Ovary (tissue), 7 donors: ENCODE measurements at regions not wholly inside any gene's neighbourhood (a gene's known extent, or its start where the extent isn't known, plus 50 kb on each side); places are given as distances from the start of the nearest gene placed in this dataset.

Source experiments
- DNase-seq, 5 donors: peaks; one replicate each; pipeline ENCODE4 v3.0.0-alpha.2; 2019 to 2020
- H3K27ac ChIP-seq, 2 donors: fragments of 200-600 bp; one replicate each; pipeline versions ENCODE4 v1.5.1 to v1.8.0; 2019 to 2022
- H3K27me3 ChIP-seq: fragments of 200-600 bp; one replicate; pipeline ENCODE4 v1.8.0; 2022
- H3K36me3 ChIP-seq: fragments of 200-600 bp; sonication (generic); one replicate; pipeline ENCODE4 v1.5.1; 2019
- H3K4me1 ChIP-seq: one replicate; pipeline ENCODE4 v1.8.1; 2013; ENCODE audit warnings: mild to moderate bottlenecking, moderate library complexity; ENCODE audit not compliant: insufficient read depth
- H3K4me3 ChIP-seq: fragments of 200-600 bp; sonication (generic); one replicate; pipeline ENCODE4 v1.5.1; 2017
- H3K9me3 ChIP-seq, 2 donors: fragments of 200-600 bp in 1 of 2; sonication (generic) in 1 of 2; one replicate each; pipeline versions ENCODE4 v1.5.1 to v1.8.1; 2013 to 2019; ENCODE audit warnings: mild to moderate bottlenecking in 1 of 2, moderate library complexity in 1 of 2
- EP300 ChIP-seq: sonication (generic); formaldehyde crosslinking; IDR thresholded peaks from one replicate; pipeline ENCODE4 v1.6.1; 2017; ENCODE audit warnings: antibody characterized with exemption
- POLR2A ChIP-seq: fragments of 450-650 bp; IDR thresholded peaks from one replicate; pipeline ENCODE4 v1.6.1; 2017; ENCODE audit warnings: antibody characterized with exemption, mild to moderate bottlenecking, moderate library complexity
- WGBS, 3 donors: extraction: QIAGEN DNeasy Blood & Tissue Kit in 1 of 3; methylation state at CpG; one replicate each; pipeline versions ENCODE4 v1.1.5 to v1.1.7; 2013 to 2017; 5-methylcytosine and 5-hydroxymethylcytosine counted together
- intact Hi-C, 4 donors: fragments of 100-400 bp; cut with DNase I; formaldehyde crosslinking; loops; one replicate each; pipeline versions ENCODE4 v1.11.0 to v1.15.1; 2022 to 2023
- TF ChIP-seq, protein P1 (sequence below), 3 donors: fragments of 450-650 bp in 2 of 3; fragments of 200-600 bp in 1 of 3; IDR thresholded peaks; one replicate each; pipeline versions ENCODE4 v1.5.1 to v1.8.0; 2016 to 2022; ENCODE audit warnings: antibody characterized with exemption in 3 of 3, mild to moderate bottlenecking in 1 of 3
- donor health status: DM: no; HTN: no; CAD: no; lungs with moderate emphysema.
- donor health status: DM: no; HTN: no; CAD: no.
- donor health status: Bipolar disorder and iron deficiency.
- donor health status: DM: no; HTN: no; CAD: no.
- donor health status: DM: yes; HTN: yes; CAD: no.

DNA sequence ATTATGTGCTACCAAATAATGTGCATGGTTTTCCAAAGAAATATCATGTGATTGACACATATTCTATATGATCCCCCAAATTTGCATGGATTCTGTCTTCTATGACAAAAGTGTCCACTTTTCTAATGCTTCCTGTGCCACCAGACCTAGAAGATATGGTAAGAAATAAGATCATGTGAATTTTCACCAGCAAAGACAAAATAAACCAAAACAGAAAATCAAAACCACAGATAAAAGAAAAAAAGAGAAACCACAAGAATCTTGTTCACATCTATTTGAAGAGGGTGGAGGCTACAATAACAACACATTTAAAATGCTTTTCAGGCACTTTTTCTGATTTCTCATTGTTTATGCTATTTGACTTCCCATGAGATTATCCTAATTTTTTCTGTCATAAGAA lies 303.4 kb downstream of the DIPK2A start:
- no peak for TF ChIP-seq POLR2A
- TF ChIP-seq EP300, result no peak
- TF ChIP-seq, protein P1, sequence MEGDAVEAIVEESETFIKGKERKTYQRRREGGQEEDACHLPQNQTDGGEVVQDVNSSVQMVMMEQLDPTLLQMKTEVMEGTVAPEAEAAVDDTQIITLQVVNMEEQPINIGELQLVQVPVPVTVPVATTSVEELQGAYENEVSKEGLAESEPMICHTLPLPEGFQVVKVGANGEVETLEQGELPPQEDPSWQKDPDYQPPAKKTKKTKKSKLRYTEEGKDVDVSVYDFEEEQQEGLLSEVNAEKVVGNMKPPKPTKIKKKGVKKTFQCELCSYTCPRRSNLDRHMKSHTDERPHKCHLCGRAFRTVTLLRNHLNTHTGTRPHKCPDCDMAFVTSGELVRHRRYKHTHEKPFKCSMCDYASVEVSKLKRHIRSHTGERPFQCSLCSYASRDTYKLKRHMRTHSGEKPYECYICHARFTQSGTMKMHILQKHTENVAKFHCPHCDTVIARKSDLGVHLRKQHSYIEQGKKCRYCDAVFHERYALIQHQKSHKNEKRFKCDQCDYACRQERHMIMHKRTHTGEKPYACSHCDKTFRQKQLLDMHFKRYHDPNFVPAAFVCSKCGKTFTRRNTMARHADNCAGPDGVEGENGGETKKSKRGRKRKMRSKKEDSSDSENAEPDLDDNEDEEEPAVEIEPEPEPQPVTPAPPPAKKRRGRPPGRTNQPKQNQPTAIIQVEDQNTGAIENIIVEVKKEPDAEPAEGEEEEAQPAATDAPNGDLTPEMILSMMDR (IDR thresholded peaks at IDR 0.05), result no peak
- H3K9me3 ChIP-seq, result no peaks in the 10 kb centered on the region

DNA sequence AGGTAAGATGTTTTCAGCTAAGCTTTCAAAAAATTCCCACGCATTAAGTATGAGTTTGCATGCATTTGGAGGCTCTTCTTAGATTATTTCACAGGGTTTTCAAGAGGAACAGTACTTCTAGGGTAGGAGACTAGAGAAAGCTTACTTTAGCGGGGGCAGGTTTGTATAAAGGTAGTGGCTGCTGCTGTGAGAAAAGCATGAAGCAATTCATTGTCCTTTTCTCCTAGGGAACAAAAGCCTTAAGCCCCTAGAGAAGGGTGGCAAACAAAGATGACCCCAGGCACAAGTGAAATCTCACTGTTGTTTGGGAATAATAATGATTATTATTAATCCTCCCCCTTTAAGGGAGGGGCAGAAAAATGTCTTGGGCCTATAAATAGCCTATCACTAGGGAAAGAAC lies 310.7 kb downstream of the DIPK2A start:
- no peaks in the 10 kb centered on the region for H3K4me1 ChIP-seq
- H3K36me3 ChIP-seq, result no peaks in the 10 kb centered on the region
- no peaks in the 10 kb centered on the region for H3K9me3 ChIP-seq
- DNase-seq, result no peak
- no peaks in the 10 kb centered on the region for H3K27me3 ChIP-seq
- 96 to 100% (median 98%) methylated on average over 2 of the region's 2 CpGs for WGBS, 3 donors
- TF ChIP-seq, protein P1 (IDR thresholded peaks at IDR 0.05), result no peak
- TF ChIP-seq EP300 (no peak), POLR2A (no peak)
- H3K4me3 ChIP-seq, result no peak overlapping the region
- H3K27ac ChIP-seq, result no peak overlapping the region
- intact Hi-C loops, result no loop called here

More for the DNA sequence above, 303.4 kb downstream of the DIPK2A start:
- intact Hi-C loops, result no loop called here
- no peak overlapping the region for H3K4me3 ChIP-seq
- H3K27ac ChIP-seq, result no peak overlapping the region
- no peak for DNase-seq
- no peaks in the 10 kb centered on the region for H3K4me1 ChIP-seq
- no peaks in the 10 kb centered on the region for H3K27me3 ChIP-seq
- H3K36me3 ChIP-seq, result no peaks in the 10 kb centered on the region

DNA sequence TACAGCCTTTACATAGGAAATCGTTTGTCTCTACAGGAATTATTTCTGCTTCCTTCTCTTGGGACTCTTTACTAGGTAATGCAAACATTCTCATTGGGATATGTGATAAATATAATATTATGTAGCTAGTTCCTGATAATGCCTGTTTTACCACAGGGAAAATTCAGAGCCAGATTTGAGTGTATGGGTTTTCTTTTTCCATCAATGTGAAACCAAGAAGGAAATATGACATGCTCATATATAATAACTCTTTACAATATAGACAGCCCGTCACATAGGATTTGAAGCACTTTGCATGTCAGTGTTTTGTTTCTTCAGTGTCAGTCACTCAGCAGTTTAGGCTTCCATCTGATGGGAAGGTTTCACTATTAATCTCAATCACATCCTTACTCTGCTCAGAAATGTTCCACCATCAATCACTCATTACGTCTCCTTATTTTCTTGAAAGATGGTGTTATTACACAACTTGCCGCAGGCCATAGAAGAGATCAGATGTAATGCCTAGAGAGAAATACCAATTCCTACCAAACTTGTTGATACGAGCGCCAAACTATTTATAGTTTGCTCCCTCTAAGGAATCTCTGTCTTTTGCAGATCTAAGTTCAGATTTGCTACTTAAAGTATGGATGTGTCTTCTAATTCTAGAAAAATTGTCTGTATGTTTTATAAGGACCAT lies 314.8 kb downstream of the DIPK2A start:
- TF ChIP-seq, protein P1 (IDR thresholded peaks at IDR 0.05), result no peak
- TF ChIP-seq EP300, result no peak
- no peak for TF ChIP-seq POLR2A
- H3K4me1 ChIP-seq, result peaks cover 2% of the 10 kb centered on the region
- no peak overlapping the region for H3K27ac ChIP-seq
- 89 to 93% (median 89%) methylated on average over 6 of the region's 6 CpGs for WGBS, 3 donors
- no peaks in the 10 kb centered on the region for H3K27me3 ChIP-seq
- no peaks in the 10 kb centered on the region for H3K36me3 ChIP-seq
- H3K4me3 ChIP-seq, result no peak overlapping the region
- intact Hi-C loops, result no loop called here
- DNase-seq, result no peak
- H3K9me3 ChIP-seq, result no peaks in the 10 kb centered on the region

DNA sequence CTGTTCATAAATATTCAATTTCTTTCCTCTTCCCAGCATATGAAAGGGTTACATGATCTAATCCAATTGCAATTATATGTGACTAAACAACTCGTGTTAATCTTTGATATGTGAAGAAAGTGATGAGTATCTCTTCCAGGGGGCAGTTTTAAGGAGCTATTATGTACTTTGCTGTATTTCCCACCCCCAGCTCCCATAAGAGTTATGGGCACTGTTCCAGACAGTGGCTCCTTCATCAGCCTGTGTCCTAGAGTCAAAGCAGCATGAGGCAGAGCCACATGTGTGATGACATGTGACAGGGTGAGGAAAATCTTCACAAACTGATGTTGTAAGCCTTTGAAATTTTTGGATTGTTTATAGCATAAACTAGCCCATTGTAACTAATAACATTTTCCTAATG lies 315.4 kb downstream of the DIPK2A start:
- Histone ChIP-seq H3K27ac (no peak overlapping the region), H3K36me3 (no peaks in the 10 kb centered on the region), H3K27me3 (no peaks in the 10 kb centered on the region), H3K4me1 (peaks cover 2% of the 10 kb centered on the region), H3K4me3 (no peak overlapping the region), H3K9me3 (no peaks in the 10 kb centered on the region)
- no peak for TF ChIP-seq EP300
- TF ChIP-seq, protein P1 (IDR thresholded peaks at IDR 0.05), result no peak
- TF ChIP-seq POLR2A, result no peak
- intact Hi-C loops, result no loop called here
- DNase-seq, result no peak
- WGBS, 3 donors, result 19 to 32% (median 27%) methylated on average over 1 of the region's 1 CpG
